WTC11 (cell line): ENCODE measurements at regions not wholly inside any gene's neighbourhood (a gene's known extent, or its start where the extent isn't known, plus 50 kb on each side); places are given as distances from the start of the nearest gene placed in this dataset.

ENCODE experiments used
- ATAC-seq: fragments of 200-7000 bp; cut with Tn5 transposase; 2 replicates; pipeline ENCODE4 v1.10.0; 2021; ENCODE audit warnings: mild to moderate bottlenecking, moderate library complexity
- CTCF ChIA-PET: fragments of 300-600 bp; sonication (Branson Sonifier 250); formaldehyde crosslinking; loops from one replicate; lab custom pipeline; 2021; ENCODE audit warnings: antibody characterized with exemption; lab: Charles Lee
- POLR2A ChIA-PET: fragments of 350-600 bp; sonication (Branson Sonifier 250); formaldehyde crosslinking; loops from one replicate; lab custom pipeline; 2021; ENCODE audit warnings: antibody characterized with exemption; lab: Charles Lee
- DNase-seq: peaks from one replicate; pipeline ENCODE4 v3.0.0; 2021; ENCODE audit warnings: low spot score
- H3K27ac Mint-ChIP-seq: 2 replicates; pipeline ENCODE4 v1.8.0; 2021; ENCODE audit warnings: mixed read lengths
- H3K27me3 Mint-ChIP-seq: 2 replicates; pipeline ENCODE4 v1.8.0; 2021; ENCODE audit warnings: low read depth, mild to moderate bottlenecking, moderate library complexity, mixed read lengths
- H3K36me3 Mint-ChIP-seq: 2 replicates; pipeline ENCODE4 v1.8.0; 2021; ENCODE audit warnings: mixed read lengths
- H3K4me1 Mint-ChIP-seq: 2 replicates; pipeline ENCODE4 v1.8.0; 2022; ENCODE audit warnings: mixed read lengths
- H3K4me3 Mint-ChIP-seq: 2 replicates; pipeline ENCODE4 v1.8.0; 2021; ENCODE audit warnings: mild to moderate bottlenecking, moderate library complexity, mixed read lengths
- H3K9me3 Mint-ChIP-seq: 2 replicates; pipeline ENCODE4 v1.8.0; 2021; ENCODE audit warnings: mixed read lengths
- ATF3 ChIP-seq: sonication (generic); formaldehyde crosslinking; conservative IDR thresholded peaks from 2 replicates; pipeline ENCODE4 v1.8.1; 2022; ENCODE audit warnings: mild to moderate bottlenecking, missing genetic modification reagents
- CTCF ChIP-seq: fragments of 200-600 bp; IDR thresholded peaks from 2 replicates; pipeline ENCODE4 v1.8.0; 2022; ENCODE audit warnings: antibody characterized with exemption
- ETV6 ChIP-seq: sonication (generic); formaldehyde crosslinking; IDR thresholded peaks from 2 replicates; pipeline ENCODE4 v1.8.1; 2022; ENCODE audit warnings: mild to moderate bottlenecking, missing genetic modification reagents
- GABPB1 ChIP-seq: sonication (generic); formaldehyde crosslinking; IDR thresholded peaks from 2 replicates; pipeline ENCODE4 v1.8.1; 2023; ENCODE audit warnings: mild to moderate bottlenecking, missing genetic modification reagents
- IRF1 ChIP-seq: sonication (generic); formaldehyde crosslinking; IDR thresholded peaks from 2 replicates; pipeline ENCODE4 v1.8.0; 2023; ENCODE audit warnings: missing genetic modification reagents
- JAZF1 ChIP-seq: fragments of 250-450 bp; sonication (Bioruptor Pico); IDR thresholded peaks from 2 replicates; pipeline ENCODE4 v1.9.0; 2021; ENCODE audit warnings: moderate library complexity, mild to moderate bottlenecking, inconsistent platforms
- MAX ChIP-seq: sonication (generic); formaldehyde crosslinking; IDR thresholded peaks from 2 replicates; pipeline ENCODE4 v1.8.0; 2022; ENCODE audit warnings: mild to moderate bottlenecking, missing genetic modification reagents
- NFYB ChIP-seq: sonication (generic); formaldehyde crosslinking; conservative IDR thresholded peaks from 2 replicates; pipeline ENCODE4 v1.8.0; 2022; ENCODE audit warnings: low read depth, missing genetic modification reagents
- SP1 ChIP-seq: sonication (generic); formaldehyde crosslinking; conservative IDR thresholded peaks from 2 replicates; pipeline ENCODE4 v1.8.1; 2022; ENCODE audit warnings: missing genetic modification reagents
- TF ChIP-seq, protein P1 (sequence below): fragments of 250-450 bp; sonication (Bioruptor Pico); conservative IDR thresholded peaks from 2 replicates; pipeline ENCODE4 v1.9.0; 2021; ENCODE audit warnings: mild to moderate bottlenecking
- TF ChIP-seq, protein P2 (sequence below): sonication (generic); formaldehyde crosslinking; conservative IDR thresholded peaks from 2 replicates; pipeline ENCODE4 v1.8.1; 2023; ENCODE audit warnings: mild to moderate bottlenecking, low read depth, missing genetic modification reagents, moderate library complexity
- TF ChIP-seq, protein P3 (sequence below): sonication (generic); formaldehyde crosslinking; IDR thresholded peaks from 2 replicates; pipeline ENCODE4 v1.8.1; 2023; ENCODE audit warnings: mild to moderate bottlenecking, missing genetic modification reagents, moderate library complexity
- TF ChIP-seq, protein P4 (sequence below): fragments of 250-450 bp; sonication (Bioruptor Pico); IDR thresholded peaks from 2 replicates; pipeline ENCODE4 v1.9.0; 2021; ENCODE audit warnings: mild to moderate bottlenecking, borderline replicate concordance

DNA sequence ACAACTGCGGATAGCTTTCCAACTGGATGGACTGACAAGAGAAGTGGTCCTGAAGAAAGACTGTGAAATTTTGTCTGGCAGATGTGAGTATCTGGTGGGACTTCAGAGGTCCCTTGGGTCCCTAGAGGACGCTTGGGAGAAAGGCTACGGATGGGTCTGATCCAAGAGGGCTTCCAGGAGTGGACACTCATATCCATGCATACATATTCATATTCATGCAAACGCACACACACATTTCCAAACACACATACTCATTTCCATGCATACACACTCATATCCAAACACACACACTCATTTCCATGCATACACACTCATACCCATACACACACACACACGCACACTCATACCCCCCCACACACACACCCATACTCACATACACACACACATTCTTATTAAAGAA is 200.2 kb upstream of the DDX18 start:
- peak overlapping the region; percentile 51; the same call in 1 of the 2 replicates for H3K27ac Mint-ChIP-seq
- POLR2A ChIA-PET = no interaction called here
- H3K27me3 Mint-ChIP-seq = no peaks in the 10 kb centered on the region

DNA sequence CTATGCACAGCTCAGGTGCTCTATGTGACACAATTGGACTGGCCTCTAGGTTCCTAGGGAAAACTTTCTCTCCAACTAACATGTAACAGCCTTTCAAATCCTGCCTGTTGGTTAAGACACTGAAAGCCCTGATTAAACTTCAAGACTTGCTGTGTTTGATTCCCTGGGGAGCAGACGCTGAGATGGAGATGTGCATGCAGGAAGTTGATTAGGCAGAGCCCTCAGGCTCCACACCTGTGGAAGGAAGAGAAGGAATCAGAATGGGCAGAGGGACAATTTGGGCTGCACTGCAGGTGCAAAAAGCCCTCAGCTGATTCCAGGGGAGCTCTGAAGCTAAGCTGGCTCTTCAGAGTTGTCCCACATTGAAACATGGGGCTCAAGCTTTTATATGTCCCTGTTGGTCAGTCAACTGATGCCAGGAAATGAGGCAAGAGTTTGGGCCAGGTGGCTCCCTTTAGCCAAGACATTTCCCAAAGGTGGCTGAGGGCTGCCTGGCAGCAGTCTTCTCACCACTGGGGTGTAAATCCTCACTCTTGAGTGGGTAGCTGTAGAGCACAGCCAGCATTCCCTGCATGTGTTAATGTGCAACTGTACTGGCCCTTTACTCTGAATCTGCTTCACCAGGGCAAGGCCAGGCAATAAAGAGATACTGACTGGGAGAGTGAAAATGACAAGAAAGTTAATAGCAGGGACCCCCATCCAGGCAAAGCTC is 199.5 kb upstream of the DDX18 start:
- peaks cover 65% of the 10 kb centered on the region for H3K4me1 Mint-ChIP-seq
- ATAC-seq = peak; percentile 79
- H3K27ac Mint-ChIP-seq = peak overlapping the region; percentile 94
- DNase-seq = peak; percentile 23
- no peak for TF ChIP-seq NFYB (CRISPR knock-in tag)
- 0 out of 2 replicates have a peak, but pooled peaks have one; percentile 26 for TF ChIP-seq ETV6
- H3K4me3 Mint-ChIP-seq = no peak overlapping the region
- POLR2A ChIA-PET = no interaction called here
- no peaks in the 10 kb centered on the region for H3K27me3 Mint-ChIP-seq
- CTCF ChIA-PET = no interaction called here
- no peaks in the 10 kb centered on the region for H3K9me3 Mint-ChIP-seq
- 0 out of 2 replicates have a peak, but pooled peaks cover 3% of the 10 kb centered on the region for H3K36me3 Mint-ChIP-seq

More for the DNA sequence above, 200.2 kb upstream of the DDX18 start:
- Mint-ChIP-seq H3K36me3 (0 out of 2 replicates have a peak, but pooled peaks cover 3% of the 10 kb centered on the region), H3K4me3 (no peak overlapping the region), H3K9me3 (no peaks in the 10 kb centered on the region), H3K4me1 (peaks cover 63% of the 10 kb centered on the region)
- TF ChIP-seq JAZF1 (CRISPR knock-in tag) (no peak), GABPB1 (CRISPR knock-in tag) (no peak), CTCF (no peak), IRF1 (CRISPR knock-in tag) (no peak)
- TF ChIP-seq, protein P1, sequence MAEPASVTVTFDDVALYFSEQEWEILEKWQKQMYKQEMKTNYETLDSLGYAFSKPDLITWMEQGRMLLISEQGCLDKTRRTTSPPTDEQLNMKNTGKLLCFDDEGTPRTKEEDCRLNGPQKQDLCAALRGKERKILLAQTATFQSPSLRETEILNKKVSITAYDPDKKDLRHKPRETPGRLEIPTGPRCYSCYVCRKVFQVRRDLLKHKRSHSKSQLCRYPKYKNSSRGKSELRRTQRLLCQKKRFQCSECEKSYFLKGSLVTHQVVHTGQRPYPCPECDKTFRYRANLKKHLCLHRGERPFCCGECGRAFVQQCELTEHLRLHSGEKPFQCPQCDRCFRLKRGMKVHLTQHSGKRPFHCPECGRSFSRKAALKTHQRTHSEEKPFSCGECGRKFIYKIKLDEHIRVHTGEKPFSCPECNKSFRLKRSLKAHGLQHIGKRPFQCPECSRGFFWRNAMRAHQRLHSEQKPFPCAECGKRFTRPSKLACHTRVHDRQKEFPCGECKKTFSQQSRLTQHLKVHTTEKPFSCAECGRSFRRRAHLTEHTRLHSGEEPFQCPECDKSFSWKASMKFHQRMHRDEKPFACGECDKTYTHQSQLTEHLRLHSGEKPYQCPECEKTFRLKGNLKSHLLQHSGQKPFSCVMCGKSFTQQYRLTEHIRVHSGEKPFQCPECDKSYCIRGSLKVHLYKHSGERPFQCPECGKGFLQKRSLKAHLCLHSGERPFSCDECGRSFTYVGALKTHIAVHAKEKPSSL (CRISPR knock-in tag) = no peak
- TF ChIP-seq, protein P2, sequence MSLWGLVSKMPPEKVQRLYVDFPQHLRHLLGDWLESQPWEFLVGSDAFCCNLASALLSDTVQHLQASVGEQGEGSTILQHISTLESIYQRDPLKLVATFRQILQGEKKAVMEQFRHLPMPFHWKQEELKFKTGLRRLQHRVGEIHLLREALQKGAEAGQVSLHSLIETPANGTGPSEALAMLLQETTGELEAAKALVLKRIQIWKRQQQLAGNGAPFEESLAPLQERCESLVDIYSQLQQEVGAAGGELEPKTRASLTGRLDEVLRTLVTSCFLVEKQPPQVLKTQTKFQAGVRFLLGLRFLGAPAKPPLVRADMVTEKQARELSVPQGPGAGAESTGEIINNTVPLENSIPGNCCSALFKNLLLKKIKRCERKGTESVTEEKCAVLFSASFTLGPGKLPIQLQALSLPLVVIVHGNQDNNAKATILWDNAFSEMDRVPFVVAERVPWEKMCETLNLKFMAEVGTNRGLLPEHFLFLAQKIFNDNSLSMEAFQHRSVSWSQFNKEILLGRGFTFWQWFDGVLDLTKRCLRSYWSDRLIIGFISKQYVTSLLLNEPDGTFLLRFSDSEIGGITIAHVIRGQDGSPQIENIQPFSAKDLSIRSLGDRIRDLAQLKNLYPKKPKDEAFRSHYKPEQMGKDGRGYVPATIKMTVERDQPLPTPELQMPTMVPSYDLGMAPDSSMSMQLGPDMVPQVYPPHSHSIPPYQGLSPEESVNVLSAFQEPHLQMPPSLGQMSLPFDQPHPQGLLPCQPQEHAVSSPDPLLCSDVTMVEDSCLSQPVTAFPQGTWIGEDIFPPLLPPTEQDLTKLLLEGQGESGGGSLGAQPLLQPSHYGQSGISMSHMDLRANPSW = no peak
- TF ChIP-seq, protein P3, sequence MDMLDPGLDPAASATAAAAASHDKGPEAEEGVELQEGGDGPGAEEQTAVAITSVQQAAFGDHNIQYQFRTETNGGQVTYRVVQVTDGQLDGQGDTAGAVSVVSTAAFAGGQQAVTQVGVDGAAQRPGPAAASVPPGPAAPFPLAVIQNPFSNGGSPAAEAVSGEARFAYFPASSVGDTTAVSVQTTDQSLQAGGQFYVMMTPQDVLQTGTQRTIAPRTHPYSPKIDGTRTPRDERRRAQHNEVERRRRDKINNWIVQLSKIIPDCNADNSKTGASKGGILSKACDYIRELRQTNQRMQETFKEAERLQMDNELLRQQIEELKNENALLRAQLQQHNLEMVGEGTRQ = no peak
- DNase-seq (no peak), ATAC-seq (no peak)
- CTCF ChIA-PET = no interaction called here

DNA sequence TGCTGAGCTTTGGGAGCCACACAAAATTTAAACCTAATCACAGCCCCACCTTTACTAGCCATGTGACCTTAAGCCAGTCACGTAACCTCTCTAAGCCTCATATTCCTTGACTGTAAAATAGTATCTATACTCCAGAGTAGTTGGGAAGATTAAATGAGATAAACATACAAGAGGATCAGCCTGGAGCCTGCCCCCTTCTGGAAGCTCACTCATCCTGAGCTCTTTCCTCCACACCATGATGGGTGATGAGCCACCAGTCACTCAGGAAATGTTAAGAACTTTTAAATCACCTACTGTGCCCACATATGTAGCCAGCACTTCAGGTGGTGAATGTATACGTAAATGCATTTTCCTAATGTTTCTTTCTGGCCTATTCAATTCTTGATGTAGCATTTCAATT is 195.9 kb upstream of the DDX18 start:
- no peak overlapping the region for H3K27ac Mint-ChIP-seq
- 0 out of 2 replicates have a peak, but pooled peaks cover 3% of the 10 kb centered on the region for H3K36me3 Mint-ChIP-seq
- peaks cover 76% of the 10 kb centered on the region for H3K4me1 Mint-ChIP-seq
- TF ChIP-seq ATF3 (CRISPR knock-in tag) = no peak
- TF ChIP-seq MAX (CRISPR knock-in tag) = no peak
- TF ChIP-seq, protein P4, sequence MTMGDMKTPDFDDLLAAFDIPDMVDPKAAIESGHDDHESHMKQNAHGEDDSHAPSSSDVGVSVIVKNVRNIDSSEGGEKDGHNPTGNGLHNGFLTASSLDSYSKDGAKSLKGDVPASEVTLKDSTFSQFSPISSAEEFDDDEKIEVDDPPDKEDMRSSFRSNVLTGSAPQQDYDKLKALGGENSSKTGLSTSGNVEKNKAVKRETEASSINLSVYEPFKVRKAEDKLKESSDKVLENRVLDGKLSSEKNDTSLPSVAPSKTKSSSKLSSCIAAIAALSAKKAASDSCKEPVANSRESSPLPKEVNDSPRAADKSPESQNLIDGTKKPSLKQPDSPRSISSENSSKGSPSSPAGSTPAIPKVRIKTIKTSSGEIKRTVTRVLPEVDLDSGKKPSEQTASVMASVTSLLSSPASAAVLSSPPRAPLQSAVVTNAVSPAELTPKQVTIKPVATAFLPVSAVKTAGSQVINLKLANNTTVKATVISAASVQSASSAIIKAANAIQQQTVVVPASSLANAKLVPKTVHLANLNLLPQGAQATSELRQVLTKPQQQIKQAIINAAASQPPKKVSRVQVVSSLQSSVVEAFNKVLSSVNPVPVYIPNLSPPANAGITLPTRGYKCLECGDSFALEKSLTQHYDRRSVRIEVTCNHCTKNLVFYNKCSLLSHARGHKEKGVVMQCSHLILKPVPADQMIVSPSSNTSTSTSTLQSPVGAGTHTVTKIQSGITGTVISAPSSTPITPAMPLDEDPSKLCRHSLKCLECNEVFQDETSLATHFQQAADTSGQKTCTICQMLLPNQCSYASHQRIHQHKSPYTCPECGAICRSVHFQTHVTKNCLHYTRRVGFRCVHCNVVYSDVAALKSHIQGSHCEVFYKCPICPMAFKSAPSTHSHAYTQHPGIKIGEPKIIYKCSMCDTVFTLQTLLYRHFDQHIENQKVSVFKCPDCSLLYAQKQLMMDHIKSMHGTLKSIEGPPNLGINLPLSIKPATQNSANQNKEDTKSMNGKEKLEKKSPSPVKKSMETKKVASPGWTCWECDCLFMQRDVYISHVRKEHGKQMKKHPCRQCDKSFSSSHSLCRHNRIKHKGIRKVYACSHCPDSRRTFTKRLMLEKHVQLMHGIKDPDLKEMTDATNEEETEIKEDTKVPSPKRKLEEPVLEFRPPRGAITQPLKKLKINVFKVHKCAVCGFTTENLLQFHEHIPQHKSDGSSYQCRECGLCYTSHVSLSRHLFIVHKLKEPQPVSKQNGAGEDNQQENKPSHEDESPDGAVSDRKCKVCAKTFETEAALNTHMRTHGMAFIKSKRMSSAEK = no peak
- TF ChIP-seq SP1 (CRISPR knock-in tag) = no peak
- TF ChIP-seq, all 79 proteins: peak for 0
- Mint-ChIP-seq H3K9me3 (no peaks in the 10 kb centered on the region), H3K4me3 (no peak overlapping the region), H3K27me3 (no peaks in the 10 kb centered on the region)
- ChIA-PET CTCF (interaction anchor here (0.6 to 2.2 kb wide), 11 partner anchors 13 to 167 kb away, joined by 3 to 11 read pairs (median 4); no protein-coding TSS in a partner anchor), POLR2A (no interaction called here)
- ATAC-seq (peak; percentile 51), DNase-seq (no peak)
